A549 (cell line): ENCODE measurements at regions not wholly inside any gene's neighbourhood (a gene's known extent, or its start where the extent isn't known, plus 50 kb on each side); places are given as distances from the start of the nearest gene placed in this dataset.

Experiments used
- ATAC-seq, 2 experiments: fragments of 200-7000 bp in 1 of 2; fragments of >200 bp in 1 of 2; cut with Nextera tagmentation in 1 of 2; cut with Tn5 transposase in 1 of 2; 3 replicates each; pipeline versions ENCODE4 v1.8.0 to v1.9.1; 2018 to 2020; ENCODE audit warnings: mild to moderate bottlenecking in 1 of 2, moderate library complexity in 1 of 2
- CTCF ChIA-PET: fragments of 300-600 bp; sonication (Branson Sonifier 250); formaldehyde crosslinking; extraction: SDS; loops from one replicate; lab custom pipeline; 2021; ENCODE audit warnings: antibody characterized with exemption, inconsistent platforms; lab: Yijun Ruan, JAX
- POLR2A ChIA-PET: fragments of 350-600 bp; formaldehyde crosslinking; extraction: SDS; loops from one replicate; lab custom pipeline; 2021; ENCODE audit warnings: antibody characterized with exemption, inconsistent platforms; lab: Yijun Ruan, JAX
- DNase-seq, 2 experiments: peaks; one replicate each; pipeline versions ENCODE4 v3.0.0 to v3.0.0-alpha.2; 2011 to 2016; ENCODE audit warnings: low read depth in 1 of 2, low spot score in 1 of 2
- FAIRE-seq: peaks from 2 replicates; lab custom pipeline; 2011; peaks lifted over from hg19 to GRCh38; lab: Jason Lieb, UNC
- H3K27ac ChIP-seq, 2 experiments: fragments of >200 bp; sonication (Bioruptor Twin); formaldehyde crosslinking; 3 replicates each; pipeline ENCODE4 v1.5.1; 2016 to 2017
- H3K4me1 ChIP-seq: fragments of >200 bp; sonication (Bioruptor Twin); formaldehyde crosslinking; 3 replicates; pipeline ENCODE4 v1.6.1; 2016
- H3K4me2 ChIP-seq: fragments of >200 bp; sonication (Bioruptor Twin); formaldehyde crosslinking; 3 replicates; pipeline ENCODE4 v1.6.1; 2016
- H3K4me3 ChIP-seq: fragments of >200 bp; sonication (Bioruptor Twin); formaldehyde crosslinking; 3 replicates; pipeline ENCODE4 v1.5.1; 2016
- H3K9me3 ChIP-seq: fragments of >200 bp; sonication (Bioruptor Twin); formaldehyde crosslinking; 3 replicates; pipeline ENCODE4 v1.6.1; 2016
- EHMT2 ChIP-seq: fragments of 200-600 bp; sonication (generic); IDR thresholded peaks from 2 replicates; pipeline ENCODE4 v1.6.1; 2016; ENCODE audit warnings: antibody characterized with exemption, low read depth, mild to moderate bottlenecking, moderate library complexity
- ELK1 ChIP-seq: fragments of 150-350 bp; IDR thresholded peaks from 2 replicates; pipeline ENCODE4 v1.6.1; 2014; ENCODE audit warnings: low read depth, mild to moderate bottlenecking, low read length
- EP300 ChIP-seq, 2 experiments: fragments of >200 bp; sonication (Bioruptor Twin); formaldehyde crosslinking; IDR thresholded peaks; 2 replicates in 1 of 2; 3 replicates in 1 of 2; pipeline ENCODE4 v1.6.1; 2016 to 2017
- HDAC2 ChIP-seq: fragments of 200-600 bp; sonication (generic); IDR thresholded peaks from 2 replicates; pipeline ENCODE4 v1.6.1; 2016
- HOXA7 ChIP-seq: fragments of 250-450 bp; sonication (Bioruptor Pico); IDR thresholded peaks from 2 replicates; pipeline ENCODE4 v1.5.0; 2020; ENCODE audit warnings: mild to moderate bottlenecking, moderate library complexity
- HOXB5 ChIP-seq: fragments of 250-450 bp; sonication (Bioruptor Pico); IDR thresholded peaks from 2 replicates; pipeline ENCODE4 v1.5.0; 2020; ENCODE audit warnings: mild to moderate bottlenecking, moderate library complexity
- JUN ChIP-seq, 2 experiments: fragments of >200 bp; sonication (Bioruptor Twin); formaldehyde crosslinking; IDR thresholded peaks; 2 replicates in 1 of 2; 3 replicates in 1 of 2; pipeline ENCODE4 v1.6.1; 2016 to 2017
- MAFK ChIP-seq: fragments of 450-650 bp; IDR thresholded peaks from 2 replicates; pipeline ENCODE4 v1.6.1; 2014; ENCODE audit not compliant: partially characterized antibody
- MAX ChIP-seq: IDR thresholded peaks from 2 replicates; pipeline ENCODE4 v1.6.1; 2012
- MAZ ChIP-seq: fragments of 150-350 bp; IDR thresholded peaks from 2 replicates; pipeline ENCODE4 v1.6.1; 2014; ENCODE audit warnings: antibody characterized with exemption, low read depth, low read length, borderline replicate concordance
- MYC ChIP-seq: IDR thresholded peaks from 2 replicates; pipeline ENCODE4 v1.6.1; 2012; ENCODE audit warnings: mild to moderate bottlenecking, inconsistent platforms, low read length, improper control_type of control experiment, borderline replicate concordance
- NFE2L2 ChIP-seq: fragments of 150-350 bp; conservative IDR thresholded peaks from 2 replicates; pipeline ENCODE4 v1.6.1; 2014; ENCODE audit warnings: low read length
- NR3C1 ChIP-seq: fragments of >200 bp; sonication (Bioruptor Twin); formaldehyde crosslinking; IDR thresholded peaks from 3 replicates; pipeline ENCODE4 v1.6.1; 2017
- PHF8 ChIP-seq: fragments of 200-600 bp; sonication (generic); IDR thresholded peaks from 2 replicates; pipeline ENCODE4 v1.6.1; 2016; ENCODE audit warnings: low read depth, mild to moderate bottlenecking, antibody characterized with exemption, moderate library complexity, borderline replicate concordance
- POLR2A ChIP-seq: IDR thresholded peaks from 2 replicates; pipeline ENCODE4 v1.6.1; 2012; ENCODE audit warnings: mild to moderate bottlenecking, low read length
- POLR2AphosphoS2 ChIP-seq: conservative IDR thresholded peaks from 2 replicates; pipeline ENCODE4 v1.6.1; 2012; ENCODE audit warnings: low read length, improper control_type of control experiment, inconsistent platforms
- RAD21 ChIP-seq, 2 experiments: fragments of >200 bp in 1 of 2; sonication (Bioruptor Twin) in 1 of 2; formaldehyde crosslinking in 1 of 2; IDR thresholded peaks in 1 of 2; conservative IDR thresholded peaks in 1 of 2; 2 replicates in 1 of 2; 3 replicates in 1 of 2; pipeline ENCODE4 v1.6.1; 2012 to 2018; ENCODE audit warnings: inconsistent platforms in 1 of 2
- RFX5 ChIP-seq: fragments of 450-650 bp; IDR thresholded peaks from 2 replicates; pipeline ENCODE4 v1.7.1; 2014; ENCODE audit warnings: antibody characterized with exemption, mild to moderate bottlenecking, moderate library complexity
- TP53 ChIP-seq: fragments of 250-450 bp; sonication (Bioruptor Pico); IDR thresholded peaks from 2 replicates; pipeline ENCODE4 v1.5.0; 2021; ENCODE audit warnings: mild to moderate bottlenecking, moderate library complexity
- ZFP36 ChIP-seq: fragments of 450-650 bp; IDR thresholded peaks from 2 replicates; pipeline ENCODE4 v1.6.1; 2014; ENCODE audit warnings: borderline replicate concordance; ENCODE audit not compliant: partially characterized antibody
- ZNF302 ChIP-seq: fragments of 250-450 bp; sonication (Bioruptor Pico); IDR thresholded peaks from 2 replicates; pipeline ENCODE4 v1.9.0; 2021; ENCODE audit warnings: inconsistent platforms, mild to moderate bottlenecking, moderate library complexity
- WGBS: methylation state at CpG from one replicate; pipeline ENCODE4 v1.1.6; 2017; ENCODE audit errors: missing lambda C conversion rate; 5-methylcytosine and 5-hydroxymethylcytosine counted together
- TF ChIP-seq, protein P1 (sequence below): fragments of >200 bp; sonication (Bioruptor Twin); formaldehyde crosslinking; IDR thresholded peaks from 3 replicates; pipeline ENCODE4 v1.6.1; 2016
- TF ChIP-seq, protein P2 (sequence below): fragments of >200 bp; sonication (Bioruptor Twin); formaldehyde crosslinking; IDR thresholded peaks from 3 replicates; pipeline ENCODE4 v1.5.1; 2016

GRCh38 chr3:168570404-168571155, 474.9 kb upstream of the GOLIM4 start (continued):
- TF ChIP-seq, protein P1, sequence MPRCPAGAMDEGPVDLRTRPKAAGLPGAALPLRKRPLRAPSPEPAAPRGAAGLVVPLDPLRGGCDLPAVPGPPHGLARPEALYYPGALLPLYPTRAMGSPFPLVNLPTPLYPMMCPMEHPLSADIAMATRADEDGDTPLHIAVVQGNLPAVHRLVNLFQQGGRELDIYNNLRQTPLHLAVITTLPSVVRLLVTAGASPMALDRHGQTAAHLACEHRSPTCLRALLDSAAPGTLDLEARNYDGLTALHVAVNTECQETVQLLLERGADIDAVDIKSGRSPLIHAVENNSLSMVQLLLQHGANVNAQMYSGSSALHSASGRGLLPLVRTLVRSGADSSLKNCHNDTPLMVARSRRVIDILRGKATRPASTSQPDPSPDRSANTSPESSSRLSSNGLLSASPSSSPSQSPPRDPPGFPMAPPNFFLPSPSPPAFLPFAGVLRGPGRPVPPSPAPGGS = no peak
- TF ChIP-seq NR3C1 (no peak), PHF8 (no peak), POLR2AphosphoS2 (no peak), POLR2A (no peak)

DNA sequence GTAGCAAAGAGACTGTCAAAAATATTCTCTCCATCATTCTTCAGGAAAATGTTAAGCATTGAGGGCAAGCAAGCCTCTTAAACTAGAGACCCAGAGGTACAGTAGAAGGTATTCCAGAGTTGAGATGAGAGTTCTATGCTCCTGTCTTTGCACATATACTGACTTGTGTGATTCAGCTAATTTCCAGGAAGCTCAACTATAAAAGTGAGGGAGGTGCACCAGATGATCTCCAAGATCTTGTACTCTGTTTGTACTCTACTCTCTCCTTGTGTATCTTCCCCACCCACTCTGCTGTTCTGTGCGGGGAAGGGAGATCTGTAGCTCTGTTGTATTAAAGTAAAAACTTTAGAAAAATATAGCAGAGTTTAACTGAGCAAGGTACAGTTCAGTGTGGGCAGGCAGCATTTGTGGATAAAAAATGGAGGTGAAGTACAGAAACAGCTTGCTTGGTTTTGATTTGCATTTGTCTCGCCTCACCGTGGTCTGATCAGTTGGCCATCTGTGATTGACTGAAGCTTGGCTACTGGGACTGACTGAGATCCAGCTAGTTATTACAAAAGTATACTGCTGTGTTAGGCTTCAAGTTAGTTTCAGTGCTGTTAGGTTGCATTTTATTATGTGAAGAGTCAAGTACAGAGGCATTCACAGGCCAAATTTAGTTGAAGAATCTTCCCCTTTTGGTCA, 463.1 kb upstream of the GOLIM4 start:
- DNase-seq (no peak), FAIRE-seq (no peak), ATAC-seq (no peak)
- H3K27ac ChIP-seq = no peak overlapping the region
- 48% methylated on average over 3 of the region's 3 CpGs for WGBS
- no peaks in the 10 kb centered on the region for H3K4me1 ChIP-seq
- no peak overlapping the region for H3K4me3 ChIP-seq
- ChIA-PET POLR2A (no interaction called here), CTCF (interaction anchor here (1.3 kb wide), 1 partner anchor 31 kb away, joined by 3 read pairs; no protein-coding TSS in a partner anchor)
- no peaks in the 10 kb centered on the region for H3K9me3 ChIP-seq
- TF ChIP-seq, protein P1 = no peak
- TF ChIP-seq EHMT2 (no peak), EP300 (IDR thresholded peaks at IDR 0.05) (no peak)
- H3K4me2 ChIP-seq = no peak overlapping the region

- no peak for DNase-seq
- CTCF ChIA-PET = no interaction called here
- Histone ChIP-seq H3K9me3 (no peaks in the 10 kb centered on the region), H3K4me3 (no peak overlapping the region), H3K27ac (no peak overlapping the region), H3K4me1 (no peaks in the 10 kb centered on the region), H3K4me2 (no peak overlapping the region)
- ATAC-seq = no peak
- POLR2A ChIA-PET = no interaction called here
- no peak for FAIRE-seq
- no peak for TF ChIP-seq MAZ
- TF ChIP-seq RFX5 = no peak
- no peak for TF ChIP-seq MYC
- TF ChIP-seq, protein P1 = no peak
- no peak for TF ChIP-seq ZNF302 (CRISPR knock-in tag)
- TF ChIP-seq HDAC2 = no peak
- no peak for TF ChIP-seq RAD21 (conservative IDR thresholded peaks at IDR 0.05 in 1 of 2, IDR thresholded peaks at IDR 0.05 in 1 of 2)
- TF ChIP-seq HOXA7 (CRISPR knock-in tag) = no peak
- TF ChIP-seq ELK1 = no peak
- no peak for TF ChIP-seq MAX
- TF ChIP-seq HOXB5 (CRISPR knock-in tag) = no peak
- TF ChIP-seq, protein P2, sequence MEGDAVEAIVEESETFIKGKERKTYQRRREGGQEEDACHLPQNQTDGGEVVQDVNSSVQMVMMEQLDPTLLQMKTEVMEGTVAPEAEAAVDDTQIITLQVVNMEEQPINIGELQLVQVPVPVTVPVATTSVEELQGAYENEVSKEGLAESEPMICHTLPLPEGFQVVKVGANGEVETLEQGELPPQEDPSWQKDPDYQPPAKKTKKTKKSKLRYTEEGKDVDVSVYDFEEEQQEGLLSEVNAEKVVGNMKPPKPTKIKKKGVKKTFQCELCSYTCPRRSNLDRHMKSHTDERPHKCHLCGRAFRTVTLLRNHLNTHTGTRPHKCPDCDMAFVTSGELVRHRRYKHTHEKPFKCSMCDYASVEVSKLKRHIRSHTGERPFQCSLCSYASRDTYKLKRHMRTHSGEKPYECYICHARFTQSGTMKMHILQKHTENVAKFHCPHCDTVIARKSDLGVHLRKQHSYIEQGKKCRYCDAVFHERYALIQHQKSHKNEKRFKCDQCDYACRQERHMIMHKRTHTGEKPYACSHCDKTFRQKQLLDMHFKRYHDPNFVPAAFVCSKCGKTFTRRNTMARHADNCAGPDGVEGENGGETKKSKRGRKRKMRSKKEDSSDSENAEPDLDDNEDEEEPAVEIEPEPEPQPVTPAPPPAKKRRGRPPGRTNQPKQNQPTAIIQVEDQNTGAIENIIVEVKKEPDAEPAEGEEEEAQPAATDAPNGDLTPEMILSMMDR = no peak
- TF ChIP-seq NFE2L2 = no peak
- TF ChIP-seq JUN (IDR thresholded peaks at IDR 0.05) = no peak
- no peak for TF ChIP-seq MAFK
- TF ChIP-seq TP53 (CRISPR knock-in tag) = no peak
- no peak for TF ChIP-seq ZFP36
Measured at GRCh38 chr3:168552251-168552650, 456.5 kb upstream of the GOLIM4 start.
